ENCODE measurements at regions not wholly inside any gene's neighbourhood (a gene's known extent, or its start where the extent isn't known, plus 50 kb on each side); places are given as distances from the start of the nearest gene placed in this dataset.
A peak's percentile ranks its signal among the peaks of the same experiment; 100 is the strongest.

GRCh38 chr16:14356064-14356463 lies 274.0 kb downstream of the PARN start:
- H4K20me1 ChIP-seq (ENCODE audit: insufficient read depth, low read length) = no peaks in the 10 kb centered on the region
- no peaks in the 10 kb centered on the region for H3K9me2 ChIP-seq (ENCODE audit: insufficient read depth, low read length)
- no peak for TF ChIP-seq EZH2phosphoT487 (IDR thresholded peaks at IDR 0.05; ENCODE audit: borderline replicate concordance, low read depth, low read length)
- TF ChIP-seq, protein P1, sequence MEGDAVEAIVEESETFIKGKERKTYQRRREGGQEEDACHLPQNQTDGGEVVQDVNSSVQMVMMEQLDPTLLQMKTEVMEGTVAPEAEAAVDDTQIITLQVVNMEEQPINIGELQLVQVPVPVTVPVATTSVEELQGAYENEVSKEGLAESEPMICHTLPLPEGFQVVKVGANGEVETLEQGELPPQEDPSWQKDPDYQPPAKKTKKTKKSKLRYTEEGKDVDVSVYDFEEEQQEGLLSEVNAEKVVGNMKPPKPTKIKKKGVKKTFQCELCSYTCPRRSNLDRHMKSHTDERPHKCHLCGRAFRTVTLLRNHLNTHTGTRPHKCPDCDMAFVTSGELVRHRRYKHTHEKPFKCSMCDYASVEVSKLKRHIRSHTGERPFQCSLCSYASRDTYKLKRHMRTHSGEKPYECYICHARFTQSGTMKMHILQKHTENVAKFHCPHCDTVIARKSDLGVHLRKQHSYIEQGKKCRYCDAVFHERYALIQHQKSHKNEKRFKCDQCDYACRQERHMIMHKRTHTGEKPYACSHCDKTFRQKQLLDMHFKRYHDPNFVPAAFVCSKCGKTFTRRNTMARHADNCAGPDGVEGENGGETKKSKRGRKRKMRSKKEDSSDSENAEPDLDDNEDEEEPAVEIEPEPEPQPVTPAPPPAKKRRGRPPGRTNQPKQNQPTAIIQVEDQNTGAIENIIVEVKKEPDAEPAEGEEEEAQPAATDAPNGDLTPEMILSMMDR (conservative IDR thresholded peaks at IDR 0.05; ENCODE audit: low read length) = no peak
- POLR2A ChIA-PET = interaction anchor here (1.2 to 3.5 kb wide), 5 partner anchors 8 to 46 kb away, joined by 3 to 24 read pairs (median 5); no protein-coding TSS in a partner anchor
- no TSS peak for BruUV-seq (replicated peaks)
- intact Hi-C loops (cut with micrococcal nuclease; ENCODE audit: unreplicated experiment) = no loop called here
- H3K9me3 ChIP-seq (ENCODE audit: low read length) = no peaks in the 10 kb centered on the region
- H3K36me3 ChIP-seq (ENCODE audit: insufficient read depth, low read length) = no peaks in the 10 kb centered on the region
- peak overlapping the region; percentile 76 for H3K4me2 ChIP-seq (ENCODE audit: low read length)
- H3K4me1 ChIP-seq (ENCODE audit: insufficient read depth, low read length, poor library complexity, severe bottlenecking) = peaks cover 86% of the 10 kb centered on the region
- CTCF ChIA-PET (ENCODE audit: unreplicated experiment) = no interaction called here
- H3K27ac ChIP-seq (ENCODE audit: low read depth, low read length, poor library complexity, severe bottlenecking) = peak overlapping the region; percentile 97
- H3K79me2 ChIP-seq (ENCODE audit: insufficient read depth, low read depth, low read length) = no peaks in the 10 kb centered on the region
- DNase-seq (ENCODE audit: low spot score) = no peak
- peak overlapping the region; percentile 31 for H3K4me3 ChIP-seq (ENCODE audit: low read depth, low read length, poor library complexity, severe bottlenecking)
- H2AFZ ChIP-seq (ENCODE audit: low read length) = peak overlapping the region; percentile 8; the same call in 1 of the 2 replicates

- no TSS peak for BruUV-seq (replicated peaks)
- peak overlapping the region; percentile 76 for H3K4me2 ChIP-seq (ENCODE audit: low read length)
- no peaks in the 10 kb centered on the region for H4K20me1 ChIP-seq (ENCODE audit: insufficient read depth, low read length)
- H2AFZ ChIP-seq (ENCODE audit: low read length) = no peak overlapping the region
- no peaks in the 10 kb centered on the region for H3K9me3 ChIP-seq (ENCODE audit: low read length)
- H3K27ac ChIP-seq (ENCODE audit: low read depth, low read length, poor library complexity, severe bottlenecking) = peak overlapping the region; percentile 97
- H3K4me3 ChIP-seq (ENCODE audit: low read depth, low read length, poor library complexity, severe bottlenecking) = no peak overlapping the region
- DNase-seq (ENCODE audit: low spot score) = peak; percentile 97
- CTCF ChIA-PET (ENCODE audit: unreplicated experiment) = interaction anchor here (0.5 to 1.2 kb wide), 3 partner anchors 22 to 68 kb away, joined by 3 to 6 read pairs (median 4); no protein-coding TSS in a partner anchor
- peaks cover 86% of the 10 kb centered on the region for H3K4me1 ChIP-seq (ENCODE audit: insufficient read depth, low read length, poor library complexity, severe bottlenecking)
- H3K79me2 ChIP-seq (ENCODE audit: insufficient read depth, low read depth, low read length) = no peaks in the 10 kb centered on the region
- H3K9me2 ChIP-seq (ENCODE audit: insufficient read depth, low read length) = no peaks in the 10 kb centered on the region
- POLR2A ChIA-PET = interaction anchor here (1.0 to 3.5 kb wide), 6 partner anchors 9 to 51 kb away, joined by 3 to 24 read pairs (median 3); no protein-coding TSS in a partner anchor
- TF ChIP-seq, protein P1 (conservative IDR thresholded peaks at IDR 0.05; ENCODE audit: low read length) = no peak
- no peak for TF ChIP-seq EZH2phosphoT487 (IDR thresholded peaks at IDR 0.05; ENCODE audit: borderline replicate concordance, low read depth, low read length)
- intact Hi-C loops (cut with micrococcal nuclease; ENCODE audit: unreplicated experiment) = loop anchor here (1.0 to 2.0 kb wide), 4 partner anchors 22 to 254 kb away; no protein-coding TSS in a partner anchor
- no peaks in the 10 kb centered on the region for H3K36me3 ChIP-seq (ENCODE audit: insufficient read depth, low read length)
Measured at GRCh38 chr16:14354561-14355351, 275.3 kb downstream of the PARN start.

DNA sequence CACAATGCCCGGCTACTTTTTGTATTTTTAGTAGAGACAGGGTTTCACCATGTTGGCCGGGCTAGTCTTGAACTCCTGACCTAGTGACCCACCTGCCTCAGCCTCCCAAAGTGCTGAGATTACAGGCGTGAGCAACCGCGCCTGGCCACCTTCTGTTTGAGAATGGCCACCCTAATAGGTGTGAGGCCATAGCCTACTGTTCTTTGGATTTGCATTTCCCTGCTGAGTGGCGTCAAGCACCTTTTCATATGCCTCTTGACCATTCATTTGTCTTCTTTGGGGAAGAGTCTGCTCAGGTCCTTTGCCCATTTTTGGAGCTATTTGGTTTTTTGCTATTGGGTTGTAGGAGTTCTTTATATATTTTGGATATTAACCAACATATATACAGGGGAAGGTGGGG lies 276.7 kb downstream of the PARN start:
- Histone ChIP-seq H3K4me1 (ENCODE audit: insufficient read depth, low read length, poor library complexity, severe bottlenecking) (peaks cover 76% of the 10 kb centered on the region), H3K4me2 (ENCODE audit: low read length) (peak overlapping the region; percentile 2; the same call in 1 of the 2 replicates), H3K79me2 (ENCODE audit: insufficient read depth, low read depth, low read length) (no peaks in the 10 kb centered on the region), H3K9me2 (ENCODE audit: insufficient read depth, low read length) (no peaks in the 10 kb centered on the region), H4K20me1 (ENCODE audit: insufficient read depth, low read length) (no peaks in the 10 kb centered on the region), H3K9me3 (ENCODE audit: low read length) (no peaks in the 10 kb centered on the region), H3K36me3 (ENCODE audit: insufficient read depth, low read length) (no peaks in the 10 kb centered on the region), H3K4me3 (ENCODE audit: low read depth, low read length, poor library complexity, severe bottlenecking) (no peak overlapping the region), H3K27ac (ENCODE audit: low read depth, low read length, poor library complexity, severe bottlenecking) (peak overlapping the region; percentile 75), H2AFZ (ENCODE audit: low read length) (no peak overlapping the region)
- ChIA-PET CTCF (ENCODE audit: unreplicated experiment) (no interaction called here), POLR2A (interaction anchor here (0.7 kb wide), 1 partner anchor 19 kb away, joined by 5 read pairs; no protein-coding TSS in a partner anchor)
- DNase-seq (ENCODE audit: low spot score) = peak; percentile 31
- TF ChIP-seq, protein P1 (conservative IDR thresholded peaks at IDR 0.05; ENCODE audit: low read length) = no peak
- TF ChIP-seq EZH2phosphoT487 (IDR thresholded peaks at IDR 0.05; ENCODE audit: borderline replicate concordance, low read depth, low read length) = no peak
- BruUV-seq (replicated peaks) = no TSS peak
- intact Hi-C loops (cut with micrococcal nuclease; ENCODE audit: unreplicated experiment) = no loop called here

Measured in OCI-LY7 (cell line).